Right lobe of liver (tissue), 4 donors: ENCODE measurements at regions not wholly inside any gene's neighbourhood (a gene's known extent, or its start where the extent isn't known, plus 50 kb on each side); places are given as distances from the start of the nearest gene placed in this dataset.

Experiments used
- CTCF ChIP-seq, 4 donors: fragments of 200-600 bp in 3 of 4; fragments of 450-650 bp in 1 of 4; IDR thresholded peaks; one replicate each; pipeline versions ENCODE4 v1.5.1 to v1.8.0; 2016 to 2022; ENCODE audit warnings: antibody characterized with exemption in 4 of 4, mild to moderate bottlenecking in 2 of 4
- POLR2A ChIP-seq: fragments of 450-650 bp; IDR thresholded peaks from one replicate; pipeline ENCODE4 v1.6.1; 2017; ENCODE audit warnings: antibody characterized with exemption, mild to moderate bottlenecking
- donor health status: DM: no; HTN: no; CAD: no.
- donor health status: DM: no; HTN: no; CAD: no.
- donor health status: DM: no; HTN: yes; CAD: no.

DNA sequence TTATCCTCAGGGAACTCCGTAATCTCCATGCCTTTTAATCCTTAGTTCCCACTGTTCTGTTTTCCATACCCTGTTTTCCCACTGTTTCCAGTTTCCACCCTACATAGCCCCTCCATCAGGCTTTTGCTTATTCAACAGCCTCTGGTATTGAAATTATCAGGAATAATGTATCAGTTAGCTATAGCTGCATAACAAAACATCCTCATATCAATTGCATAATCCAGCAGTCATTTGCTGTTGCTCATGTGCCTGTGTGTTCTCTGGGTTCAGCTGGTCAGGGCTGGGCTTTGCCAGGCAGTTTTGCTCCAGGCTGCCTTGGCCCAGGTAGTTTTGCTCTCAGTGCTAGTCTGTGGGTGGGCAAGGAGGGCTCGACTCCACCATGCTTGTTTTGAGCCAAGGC is 94.3 kb upstream of the FOXA2 start:
- no peak for TF ChIP-seq POLR2A
- TF ChIP-seq CTCF (IDR thresholded peaks at IDR 0.05): no peak
